Ishikawa (cell line): ENCODE measurements at regions not wholly inside any gene's neighbourhood (a gene's known extent, or its start where the extent isn't known, plus 50 kb on each side); places are given as distances from the start of the nearest gene placed in this dataset.

ENCODE experiments used
- CEBPB ChIP-seq: IDR thresholded peaks from 2 replicates; pipeline ENCODE4 v1.6.1; 2012
- CREB1 ChIP-seq: IDR thresholded peaks from 2 replicates; pipeline ENCODE4 v1.6.1; 2012; ENCODE audit warnings: low read depth
- EGR1 ChIP-seq: IDR thresholded peaks from 2 replicates; pipeline ENCODE4 v1.6.1; 2012
- EP300 ChIP-seq: IDR thresholded peaks from 2 replicates; pipeline ENCODE4 v1.6.1; 2012; ENCODE audit warnings: borderline replicate concordance
- MAX ChIP-seq: IDR thresholded peaks from 2 replicates; pipeline ENCODE4 v1.6.1; 2012
- RAD21 ChIP-seq: IDR thresholded peaks from 2 replicates; pipeline ENCODE4 v1.6.1; 2012; ENCODE audit warnings: low read depth
- TAF1 ChIP-seq: IDR thresholded peaks from 2 replicates; pipeline ENCODE4 v1.6.1; 2012; ENCODE audit warnings: low read depth, mild to moderate bottlenecking
- TCF12 ChIP-seq: IDR thresholded peaks from 2 replicates; pipeline ENCODE4 v1.6.1; 2012; ENCODE audit warnings: low read depth
- TEAD4 ChIP-seq: IDR thresholded peaks from 2 replicates; pipeline ENCODE4 v1.6.1; 2012
- USF1 ChIP-seq: IDR thresholded peaks from 2 replicates; pipeline ENCODE4 v1.6.1; 2012
- YY1 ChIP-seq: IDR thresholded peaks from 2 replicates; pipeline ENCODE4 v1.6.1; 2012; ENCODE audit warnings: low read depth
- ZBTB7A ChIP-seq: IDR thresholded peaks from 2 replicates; pipeline ENCODE4 v1.6.1; 2012; ENCODE audit warnings: low read depth
- TF ChIP-seq, protein P1 (sequence below): IDR thresholded peaks from 2 replicates; pipeline ENCODE4 v1.6.1; 2012; ENCODE audit warnings: low read depth, mild to moderate bottlenecking

- TF ChIP-seq YY1 (no peak), RAD21 (no peak), EP300 (no peak), TCF12 (no peak), TEAD4 (no peak), EGR1 (no peak), TAF1 (no peak), USF1 (no peak), CREB1 (no peak), ZBTB7A (no peak), CEBPB (no peak), MAX (no peak)
- TF ChIP-seq, protein P1, sequence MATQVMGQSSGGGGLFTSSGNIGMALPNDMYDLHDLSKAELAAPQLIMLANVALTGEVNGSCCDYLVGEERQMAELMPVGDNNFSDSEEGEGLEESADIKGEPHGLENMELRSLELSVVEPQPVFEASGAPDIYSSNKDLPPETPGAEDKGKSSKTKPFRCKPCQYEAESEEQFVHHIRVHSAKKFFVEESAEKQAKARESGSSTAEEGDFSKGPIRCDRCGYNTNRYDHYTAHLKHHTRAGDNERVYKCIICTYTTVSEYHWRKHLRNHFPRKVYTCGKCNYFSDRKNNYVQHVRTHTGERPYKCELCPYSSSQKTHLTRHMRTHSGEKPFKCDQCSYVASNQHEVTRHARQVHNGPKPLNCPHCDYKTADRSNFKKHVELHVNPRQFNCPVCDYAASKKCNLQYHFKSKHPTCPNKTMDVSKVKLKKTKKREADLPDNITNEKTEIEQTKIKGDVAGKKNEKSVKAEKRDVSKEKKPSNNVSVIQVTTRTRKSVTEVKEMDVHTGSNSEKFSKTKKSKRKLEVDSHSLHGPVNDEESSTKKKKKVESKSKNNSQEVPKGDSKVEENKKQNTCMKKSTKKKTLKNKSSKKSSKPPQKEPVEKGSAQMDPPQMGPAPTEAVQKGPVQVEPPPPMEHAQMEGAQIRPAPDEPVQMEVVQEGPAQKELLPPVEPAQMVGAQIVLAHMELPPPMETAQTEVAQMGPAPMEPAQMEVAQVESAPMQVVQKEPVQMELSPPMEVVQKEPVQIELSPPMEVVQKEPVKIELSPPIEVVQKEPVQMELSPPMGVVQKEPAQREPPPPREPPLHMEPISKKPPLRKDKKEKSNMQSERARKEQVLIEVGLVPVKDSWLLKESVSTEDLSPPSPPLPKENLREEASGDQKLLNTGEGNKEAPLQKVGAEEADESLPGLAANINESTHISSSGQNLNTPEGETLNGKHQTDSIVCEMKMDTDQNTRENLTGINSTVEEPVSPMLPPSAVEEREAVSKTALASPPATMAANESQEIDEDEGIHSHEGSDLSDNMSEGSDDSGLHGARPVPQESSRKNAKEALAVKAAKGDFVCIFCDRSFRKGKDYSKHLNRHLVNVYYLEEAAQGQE, result no peak
Measured at GRCh38 chr1:221849110-221849509, 107.2 kb upstream of the DUSP10 start.
